ENCODE measurements at regions not wholly inside any gene's neighbourhood (a gene's known extent, or its start where the extent isn't known, plus 50 kb on each side); places are given as distances from the start of the nearest gene placed in this dataset.

DNA sequence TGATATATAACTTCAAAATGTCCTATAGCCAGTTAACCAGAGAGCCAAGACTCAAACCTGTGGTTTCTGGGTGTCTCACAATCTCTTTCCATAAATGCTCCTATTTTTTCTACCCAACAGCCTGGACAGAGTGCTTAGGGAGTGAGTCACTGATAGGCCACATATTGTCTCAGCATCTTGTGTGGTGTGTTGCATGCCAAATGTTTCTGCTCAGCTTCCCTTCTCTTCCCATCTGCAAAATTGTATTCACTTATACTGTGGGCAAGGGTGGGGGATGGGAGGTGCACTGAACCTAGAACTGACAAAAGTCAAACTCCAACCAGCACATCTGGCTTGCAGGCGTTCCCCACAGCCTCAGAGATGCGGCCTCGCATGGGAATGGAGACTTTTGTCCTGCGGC, 123.3 kb downstream of the KCNA5 start:
- no peak overlapping the region for H3K4me2 ChIP-seq
- peaks cover 7% of the 10 kb centered on the region; the same call in 2 of the 3 replicates for H3K4me1 Mint-ChIP-seq
- no peaks in the 10 kb centered on the region for H3K36me3 ChIP-seq (ENCODE audit: insufficient read depth)
- peaks cover 5% of the 10 kb centered on the region; the same call in 1 of the 2 replicates for H3K4me1 ChIP-seq (ENCODE audit: insufficient read depth)
- no peaks in the 10 kb centered on the region for H3K36me3 Mint-ChIP-seq (ENCODE audit: low read depth)
- TF ChIP-seq ZNF331 (CRISPR knock-in tag; IDR thresholded peaks at IDR 0.05; ENCODE audit: low read depth) (no peak), EZH2phosphoT487 (IDR thresholded peaks at IDR 0.05; ENCODE audit: unreplicated experiment) (no peak), NANOG (IDR thresholded peaks at IDR 0.05; ENCODE audit: borderline replicate concordance) (no peak), EZH2 (IDR thresholded peaks at IDR 0.05; ENCODE audit: low read depth, unreplicated experiment) (no peak), ZNF114 (CRISPR knock-in tag; IDR thresholded peaks at IDR 0.05) (no peak), ZNF462 (CRISPR knock-in tag; IDR thresholded peaks at IDR 0.05) (no peak)
- TF ChIP-seq, protein P1, sequence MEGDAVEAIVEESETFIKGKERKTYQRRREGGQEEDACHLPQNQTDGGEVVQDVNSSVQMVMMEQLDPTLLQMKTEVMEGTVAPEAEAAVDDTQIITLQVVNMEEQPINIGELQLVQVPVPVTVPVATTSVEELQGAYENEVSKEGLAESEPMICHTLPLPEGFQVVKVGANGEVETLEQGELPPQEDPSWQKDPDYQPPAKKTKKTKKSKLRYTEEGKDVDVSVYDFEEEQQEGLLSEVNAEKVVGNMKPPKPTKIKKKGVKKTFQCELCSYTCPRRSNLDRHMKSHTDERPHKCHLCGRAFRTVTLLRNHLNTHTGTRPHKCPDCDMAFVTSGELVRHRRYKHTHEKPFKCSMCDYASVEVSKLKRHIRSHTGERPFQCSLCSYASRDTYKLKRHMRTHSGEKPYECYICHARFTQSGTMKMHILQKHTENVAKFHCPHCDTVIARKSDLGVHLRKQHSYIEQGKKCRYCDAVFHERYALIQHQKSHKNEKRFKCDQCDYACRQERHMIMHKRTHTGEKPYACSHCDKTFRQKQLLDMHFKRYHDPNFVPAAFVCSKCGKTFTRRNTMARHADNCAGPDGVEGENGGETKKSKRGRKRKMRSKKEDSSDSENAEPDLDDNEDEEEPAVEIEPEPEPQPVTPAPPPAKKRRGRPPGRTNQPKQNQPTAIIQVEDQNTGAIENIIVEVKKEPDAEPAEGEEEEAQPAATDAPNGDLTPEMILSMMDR (conservative IDR thresholded peaks at IDR 0.05; ENCODE audit: low read depth in 2 of 2): no peak
- no peaks in the 10 kb centered on the region for H3F3A ChIP-seq (replicated peaks; ENCODE audit: low read depth)
- no peak overlapping the region for H3K4me3 Mint-ChIP-seq
- no peak overlapping the region for H2AFZ ChIP-seq
- ATAC-seq: no peak
- H3K4me3 ChIP-seq: no peak overlapping the region
- H3K27me3 Mint-ChIP-seq (ENCODE audit: insufficient read depth, low read depth, poor library complexity): peaks cover 4% of the 10 kb centered on the region
- no peaks in the 10 kb centered on the region for H4K20me1 ChIP-seq (replicated peaks; ENCODE audit: insufficient read depth)
- no peaks in the 10 kb centered on the region; the same call in 1 of the 2 replicates for H3K9me2 ChIP-seq (ENCODE audit: insufficient read depth)
- H3K27ac Mint-ChIP-seq: no peak overlapping the region
- DNase-seq (ENCODE audit: low spot score): no peak
- H3K9me3 Mint-ChIP-seq: no peaks in the 10 kb centered on the region
- no peaks in the 10 kb centered on the region for H3K27me3 ChIP-seq (ENCODE audit: insufficient read depth)
- no peak overlapping the region for H3K27ac ChIP-seq (ENCODE audit: low read depth)
- H3K79me2 ChIP-seq (replicated peaks; ENCODE audit: insufficient read depth): no peaks in the 10 kb centered on the region
